ENCODE measurements at regions not wholly inside any gene's neighbourhood (a gene's known extent, or its start where the extent isn't known, plus 50 kb on each side); places are given as distances from the start of the nearest gene placed in this dataset.
"Not testable (repeated sequence)": the region's sequence is repeated elsewhere in the genome, so short reads cannot be mapped to it uniquely, and the experiment has no call there.

DNA sequence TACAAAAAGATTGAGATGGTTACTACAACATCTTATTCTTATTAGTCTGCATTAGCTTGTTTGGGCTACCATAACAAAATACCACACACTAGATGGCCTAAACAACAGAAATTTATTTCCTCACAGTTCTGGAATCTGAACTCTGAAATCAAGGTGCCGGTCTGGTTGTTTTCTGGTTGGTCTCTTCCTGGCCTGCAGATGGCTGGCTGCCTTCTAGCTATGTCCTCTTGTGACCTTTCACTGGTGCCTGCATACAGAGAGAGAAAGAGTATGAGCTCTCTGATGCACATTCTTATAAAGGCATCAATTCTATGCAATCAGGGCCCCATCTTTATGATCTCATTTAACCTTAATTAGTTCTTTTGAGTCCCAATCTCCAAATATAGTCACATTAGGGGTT, 696.5 kb downstream of the TDRD15 start:
- no peaks in the 10 kb centered on the region for H3K27me3 ChIP-seq (ENCODE audit: control insufficient read depth in 2 of 2, insufficient read depth in 2 of 2, low read length in 2 of 2)
- no peak overlapping the region for H3K4me3 ChIP-seq (ENCODE audit: low read length in 2 of 2)
- no peak overlapping the region for H3K27ac ChIP-seq (ENCODE audit: low read depth in 2 of 2, low read length in 2 of 2)
- no peaks in the 10 kb centered on the region for H3K4me1 ChIP-seq (ENCODE audit: control insufficient read depth in 2 of 2, insufficient read depth in 2 of 2, low read length in 2 of 2)
- H3K9me3 ChIP-seq (ENCODE audit: control insufficient read depth in 2 of 2, low read length in 2 of 2) = no peaks in the 10 kb centered on the region
- no peaks in the 10 kb centered on the region for H3K36me3 ChIP-seq (ENCODE audit: control insufficient read depth in 2 of 2, insufficient read depth in 2 of 2, low read length in 2 of 2)
- H3K9ac ChIP-seq (ENCODE audit: low read depth in 1 of 2, low read length in 2 of 2) = no peak overlapping the region

DNA sequence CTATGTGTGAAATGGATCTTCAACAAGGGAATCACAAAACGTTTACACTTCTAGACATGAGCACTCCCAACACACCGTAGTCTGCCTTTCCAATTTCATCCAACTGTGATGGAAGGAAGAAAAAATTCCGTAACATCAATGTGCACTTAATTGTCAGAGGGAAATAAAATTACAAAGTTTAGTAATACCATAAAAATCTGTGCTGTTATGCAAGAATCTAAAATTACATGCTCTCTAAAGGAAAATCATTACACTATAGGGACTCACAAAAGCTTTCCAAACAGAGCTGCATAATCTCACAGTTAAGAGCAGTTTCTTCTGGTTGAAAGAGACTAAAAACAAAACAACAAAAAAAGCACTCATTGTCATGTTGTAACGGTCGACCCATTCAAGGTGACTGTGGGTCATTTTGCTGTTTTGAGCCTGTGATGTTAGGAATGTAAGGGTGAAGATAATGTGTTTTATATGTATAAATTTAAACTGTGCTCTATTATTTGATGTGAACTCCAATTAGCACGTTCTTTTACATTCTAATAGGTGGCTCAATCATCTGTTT, 698.0 kb downstream of the TDRD15 start:
- no peak overlapping the region for H3K27ac ChIP-seq (ENCODE audit: low read depth in 2 of 2, low read length in 2 of 2)
- H3K4me1 ChIP-seq (ENCODE audit: control insufficient read depth in 2 of 2, insufficient read depth in 2 of 2, low read length in 2 of 2) = no peaks in the 10 kb centered on the region
- H3K9ac ChIP-seq (ENCODE audit: low read depth in 1 of 2, low read length in 2 of 2) = no peak overlapping the region
- no peaks in the 10 kb centered on the region for H3K36me3 ChIP-seq (ENCODE audit: control insufficient read depth in 2 of 2, insufficient read depth in 2 of 2, low read length in 2 of 2)
- H3K27me3 ChIP-seq (ENCODE audit: control insufficient read depth in 2 of 2, insufficient read depth in 2 of 2, low read length in 2 of 2) = no peaks in the 10 kb centered on the region
- no peak overlapping the region for H3K4me3 ChIP-seq (ENCODE audit: low read length in 2 of 2)
- no peaks in the 10 kb centered on the region for H3K9me3 ChIP-seq (ENCODE audit: control insufficient read depth in 2 of 2, low read length in 2 of 2)

DNA sequence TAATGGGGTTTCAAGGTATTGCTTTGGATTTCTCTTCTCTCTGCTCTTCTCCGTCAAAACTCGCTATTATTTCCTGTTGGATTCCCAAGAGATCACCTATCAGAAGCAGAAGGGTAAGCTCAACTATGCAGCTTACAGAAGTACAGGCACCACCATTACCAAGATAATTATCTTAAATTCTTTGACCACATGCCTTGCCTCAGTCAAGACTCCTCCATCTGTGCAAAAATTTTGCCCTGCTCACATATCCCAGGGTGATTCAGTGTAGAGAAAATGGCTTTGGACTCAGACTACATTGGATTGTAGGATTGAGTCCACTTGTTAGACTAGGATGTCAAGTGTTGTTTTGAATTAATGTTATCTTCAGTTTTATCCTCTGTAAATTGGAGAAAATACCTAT, 698.7 kb downstream of the TDRD15 start:
- Histone ChIP-seq H3K27ac (ENCODE audit: low read depth in 2 of 2, low read length in 2 of 2) (no peak overlapping the region), H3K27me3 (ENCODE audit: control insufficient read depth in 2 of 2, insufficient read depth in 2 of 2, low read length in 2 of 2) (no peaks in the 10 kb centered on the region), H3K9me3 (ENCODE audit: control insufficient read depth in 2 of 2, low read length in 2 of 2) (no peaks in the 10 kb centered on the region), H3K4me1 (ENCODE audit: control insufficient read depth in 2 of 2, insufficient read depth in 2 of 2, low read length in 2 of 2) (no peaks in the 10 kb centered on the region), H3K36me3 (ENCODE audit: control insufficient read depth in 2 of 2, insufficient read depth in 2 of 2, low read length in 2 of 2) (no peaks in the 10 kb centered on the region), H3K4me3 (ENCODE audit: low read length in 2 of 2) (no peak overlapping the region), H3K9ac (ENCODE audit: low read depth in 1 of 2, low read length in 2 of 2) (no peak overlapping the region)

DNA sequence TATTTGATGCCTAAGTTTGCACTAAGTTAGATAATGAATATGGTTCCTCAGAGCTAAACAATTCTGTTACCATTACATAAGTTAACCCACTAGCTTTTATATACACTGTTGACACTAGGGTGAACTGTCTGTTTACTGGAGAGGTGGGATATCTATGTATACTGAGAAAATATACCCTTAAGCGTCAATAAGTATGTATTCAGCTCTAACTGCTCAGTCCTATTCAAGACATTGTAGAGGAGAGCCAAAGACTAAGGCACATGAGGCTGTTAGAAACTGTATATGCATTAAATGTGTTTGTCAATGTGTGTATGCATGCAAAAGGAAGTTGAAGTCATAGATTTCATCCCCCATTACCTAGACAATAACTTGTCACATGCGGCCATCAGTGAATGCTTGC, 710.0 kb downstream of the TDRD15 start:
- no peak overlapping the region for H3K4me3 ChIP-seq (ENCODE audit: low read length in 2 of 2)
- no peaks in the 10 kb centered on the region for H3K27me3 ChIP-seq (ENCODE audit: control insufficient read depth in 2 of 2, insufficient read depth in 2 of 2, low read length in 2 of 2)
- H3K9ac ChIP-seq (ENCODE audit: low read depth in 1 of 2, low read length in 2 of 2) = no peak overlapping the region
- peaks cover 0 to 3% of the 10 kb centered on the region in 2 donors for H3K9me3 ChIP-seq (ENCODE audit: control insufficient read depth in 2 of 2, low read length in 2 of 2)
- H3K27ac ChIP-seq (ENCODE audit: low read depth in 2 of 2, low read length in 2 of 2) = no peak overlapping the region
- H3K36me3 ChIP-seq (ENCODE audit: control insufficient read depth in 2 of 2, insufficient read depth in 2 of 2, low read length in 2 of 2) = no peaks in the 10 kb centered on the region
- no peaks in the 10 kb centered on the region for H3K4me1 ChIP-seq (ENCODE audit: control insufficient read depth in 2 of 2, insufficient read depth in 2 of 2, low read length in 2 of 2)

DNA sequence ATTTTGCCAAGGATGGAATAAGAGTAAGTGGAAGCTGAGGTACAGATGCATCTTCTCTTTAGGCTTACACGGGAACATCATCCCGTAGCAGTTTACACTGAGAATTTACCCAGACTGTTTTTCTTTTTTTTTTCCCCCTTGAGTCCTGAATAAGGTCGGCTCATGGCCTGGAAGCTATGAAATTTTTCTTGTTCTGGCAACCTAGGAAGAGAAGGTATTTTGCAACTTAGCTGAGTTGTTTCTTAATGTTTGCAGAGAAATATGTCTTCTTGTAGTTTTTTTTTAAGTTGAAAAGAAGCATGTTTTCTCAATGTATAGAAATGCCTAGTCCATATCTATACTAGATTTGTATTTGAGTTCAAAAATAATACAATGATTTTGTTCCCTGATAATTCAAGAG, 712.5 kb downstream of the TDRD15 start:
- Histone ChIP-seq H3K27ac (ENCODE audit: low read depth in 2 of 2, low read length in 2 of 2) (no peak overlapping the region), H3K27me3 (ENCODE audit: control insufficient read depth in 2 of 2, insufficient read depth in 2 of 2, low read length in 2 of 2) (no peaks in the 10 kb centered on the region), H3K36me3 (ENCODE audit: control insufficient read depth in 2 of 2, insufficient read depth in 2 of 2, low read length in 2 of 2) (no peaks in the 10 kb centered on the region), H3K9me3 (ENCODE audit: control insufficient read depth in 2 of 2, low read length in 2 of 2) (peaks cover 0 to 3% of the 10 kb centered on the region in 2 donors), H3K9ac (ENCODE audit: low read depth in 1 of 2, low read length in 2 of 2) (no peak overlapping the region), H3K4me3 (ENCODE audit: low read length in 2 of 2) (no peak overlapping the region), H3K4me1 (ENCODE audit: control insufficient read depth in 2 of 2, insufficient read depth in 2 of 2, low read length in 2 of 2) (no peaks in the 10 kb centered on the region)

DNA sequence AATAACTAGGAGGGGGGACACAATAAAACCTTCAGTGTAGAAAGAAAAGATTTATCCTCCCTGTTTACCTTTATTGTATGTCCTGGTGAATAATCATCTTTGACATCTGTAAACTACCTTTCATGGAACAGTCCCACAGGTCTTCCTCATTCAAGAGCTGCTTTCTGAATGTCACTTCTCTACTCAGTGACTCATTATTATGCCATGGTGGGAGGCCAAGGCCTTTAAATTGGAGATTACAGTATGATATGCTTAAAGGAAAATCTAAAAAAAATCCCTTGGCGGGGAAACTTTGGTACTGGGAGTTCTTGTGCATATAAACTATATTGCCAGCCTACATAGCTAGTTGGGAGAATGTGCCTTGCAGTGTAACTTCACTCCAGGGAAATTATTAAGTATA, 713.0 kb downstream of the TDRD15 start:
- Histone ChIP-seq H3K4me1 (ENCODE audit: control insufficient read depth in 2 of 2, insufficient read depth in 2 of 2, low read length in 2 of 2) (no peaks in the 10 kb centered on the region), H3K27ac (ENCODE audit: low read depth in 2 of 2, low read length in 2 of 2) (no peak overlapping the region)

DNA sequence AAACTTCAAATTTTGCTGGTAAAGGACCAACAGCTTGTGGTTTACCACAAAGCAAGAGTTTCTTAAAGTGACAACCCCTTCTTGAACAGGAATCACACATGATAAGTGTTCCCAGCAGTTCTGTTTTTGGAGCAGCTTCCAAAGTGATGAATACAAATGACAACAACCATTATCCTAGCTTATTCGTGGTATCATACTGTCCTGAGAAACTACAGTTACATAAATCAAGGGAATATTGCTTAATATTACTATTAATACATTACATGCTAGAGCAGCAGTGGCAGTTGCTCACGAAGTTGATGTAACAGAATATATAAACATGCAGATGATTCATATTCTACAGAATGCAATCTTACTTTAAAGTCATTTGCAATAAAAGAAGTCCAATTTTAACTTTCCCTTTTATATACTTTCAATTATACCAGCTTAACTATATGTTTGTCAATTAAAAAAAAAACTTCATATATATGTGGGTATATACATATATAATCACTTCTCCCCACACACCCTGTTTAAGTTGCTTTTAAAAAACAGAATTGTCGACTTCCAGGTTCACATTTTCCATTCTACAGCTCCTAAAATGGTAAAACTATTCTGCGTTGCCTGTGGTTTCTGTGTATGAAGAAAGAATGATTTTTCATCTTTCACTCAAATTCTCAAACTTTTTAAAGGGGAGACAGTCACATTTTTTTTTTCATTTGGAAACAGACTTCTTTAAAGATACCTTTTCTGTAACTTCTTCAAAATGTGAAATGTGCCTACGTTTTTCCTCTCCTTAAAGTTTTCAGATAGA, 713.6 kb downstream of the TDRD15 start:
- H3K9me3 ChIP-seq (ENCODE audit: control insufficient read depth in 2 of 2, low read length in 2 of 2) = peaks cover 0 to 3% of the 10 kb centered on the region in 2 donors
- no peak overlapping the region for H3K27ac ChIP-seq (ENCODE audit: low read depth in 2 of 2, low read length in 2 of 2)
- H3K4me3 ChIP-seq (ENCODE audit: low read length in 2 of 2) = no peak overlapping the region

More for the DNA sequence above, 713.0 kb downstream of the TDRD15 start:
- H3K9me3 ChIP-seq (ENCODE audit: control insufficient read depth in 2 of 2, low read length in 2 of 2) = peaks cover 0 to 3% of the 10 kb centered on the region in 2 donors
- H3K4me3 ChIP-seq (ENCODE audit: low read length in 2 of 2) = no peak overlapping the region
- no peaks in the 10 kb centered on the region for H3K27me3 ChIP-seq (ENCODE audit: control insufficient read depth in 2 of 2, insufficient read depth in 2 of 2, low read length in 2 of 2)
- H3K9ac ChIP-seq (ENCODE audit: low read depth in 1 of 2, low read length in 2 of 2) = no peak overlapping the region
- H3K36me3 ChIP-seq (ENCODE audit: control insufficient read depth in 2 of 2, insufficient read depth in 2 of 2, low read length in 2 of 2) = no peaks in the 10 kb centered on the region

DNA sequence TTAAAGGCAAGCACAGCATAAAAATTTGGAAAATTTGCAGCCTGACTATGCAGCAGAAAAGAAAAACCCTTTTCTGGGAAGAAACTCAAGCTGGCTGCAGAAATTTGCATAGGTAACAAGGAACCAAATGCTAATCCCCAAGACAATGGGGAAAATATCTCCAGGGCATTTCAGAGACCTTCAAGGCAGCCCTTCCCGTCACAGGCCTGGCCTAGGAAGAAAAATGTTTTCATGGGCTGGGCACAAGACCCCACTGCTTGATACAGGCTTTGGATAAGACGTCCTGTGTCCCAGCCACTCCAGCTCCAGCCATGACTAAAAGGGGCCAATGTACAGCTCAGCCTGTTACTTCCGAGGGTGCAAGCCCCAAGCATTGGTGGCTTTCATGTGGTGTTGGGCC, 717.6 kb downstream of the TDRD15 start:
- H3K9me3 ChIP-seq (ENCODE audit: control insufficient read depth in 2 of 2, low read length in 2 of 2) = no peaks in the 10 kb centered on the region
- H3K27ac ChIP-seq (ENCODE audit: low read depth in 2 of 2, low read length in 2 of 2) = no peak overlapping the region
- no peaks in the 10 kb centered on the region for H3K36me3 ChIP-seq (ENCODE audit: control insufficient read depth in 2 of 2, insufficient read depth in 2 of 2, low read length in 2 of 2)
- no peaks in the 10 kb centered on the region for H3K27me3 ChIP-seq (ENCODE audit: control insufficient read depth in 2 of 2, insufficient read depth in 2 of 2, low read length in 2 of 2)
- no peaks in the 10 kb centered on the region for H3K4me1 ChIP-seq (ENCODE audit: control insufficient read depth in 2 of 2, insufficient read depth in 2 of 2, low read length in 2 of 2)
- no peak overlapping the region for H3K4me3 ChIP-seq (ENCODE audit: low read length in 2 of 2)
- H3K9ac ChIP-seq (ENCODE audit: low read depth in 1 of 2, low read length in 2 of 2) = no peak overlapping the region

More for the DNA sequence above, 713.6 kb downstream of the TDRD15 start:
- Histone ChIP-seq H3K9ac (ENCODE audit: low read depth in 1 of 2, low read length in 2 of 2) (no peak overlapping the region), H3K4me1 (ENCODE audit: control insufficient read depth in 2 of 2, insufficient read depth in 2 of 2, low read length in 2 of 2) (no peaks in the 10 kb centered on the region), H3K27me3 (ENCODE audit: control insufficient read depth in 2 of 2, insufficient read depth in 2 of 2, low read length in 2 of 2) (no peaks in the 10 kb centered on the region), H3K36me3 (ENCODE audit: control insufficient read depth in 2 of 2, insufficient read depth in 2 of 2, low read length in 2 of 2) (no peaks in the 10 kb centered on the region)

DNA sequence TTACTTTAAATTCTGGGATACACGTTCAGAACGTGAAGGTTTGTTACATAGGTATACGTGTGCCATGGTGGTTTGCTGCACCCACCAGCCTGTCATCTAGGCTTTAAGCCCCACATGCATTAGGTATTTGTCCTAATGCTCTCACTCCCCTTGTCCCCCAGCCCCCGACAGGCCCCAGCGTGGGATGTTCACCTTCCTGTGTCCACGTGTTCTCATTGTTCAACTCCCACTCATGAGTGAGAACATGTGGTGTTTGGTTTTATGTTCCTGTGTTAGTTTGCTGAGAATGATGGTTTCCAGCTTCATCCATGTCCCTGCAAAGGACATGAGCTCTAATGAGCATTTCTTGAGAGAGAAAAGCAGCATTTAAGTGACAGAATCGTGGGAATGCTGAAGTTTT, 726.6 kb downstream of the TDRD15 start:
- H3K9ac ChIP-seq (ENCODE audit: low read depth in 1 of 2, low read length in 2 of 2); H3K36me3 ChIP-seq (ENCODE audit: control insufficient read depth in 2 of 2, insufficient read depth in 2 of 2, low read length in 2 of 2); H3K27ac ChIP-seq (ENCODE audit: low read depth in 2 of 2, low read length in 2 of 2); H3K4me1 ChIP-seq (ENCODE audit: control insufficient read depth in 2 of 2, insufficient read depth in 2 of 2, low read length in 2 of 2); H3K9me3 ChIP-seq (ENCODE audit: control insufficient read depth in 2 of 2, low read length in 2 of 2); H3K4me3 ChIP-seq (ENCODE audit: low read length in 2 of 2); H3K27me3 ChIP-seq (ENCODE audit: control insufficient read depth in 2 of 2, insufficient read depth in 2 of 2, low read length in 2 of 2): not testable (repeated sequence)

DNA sequence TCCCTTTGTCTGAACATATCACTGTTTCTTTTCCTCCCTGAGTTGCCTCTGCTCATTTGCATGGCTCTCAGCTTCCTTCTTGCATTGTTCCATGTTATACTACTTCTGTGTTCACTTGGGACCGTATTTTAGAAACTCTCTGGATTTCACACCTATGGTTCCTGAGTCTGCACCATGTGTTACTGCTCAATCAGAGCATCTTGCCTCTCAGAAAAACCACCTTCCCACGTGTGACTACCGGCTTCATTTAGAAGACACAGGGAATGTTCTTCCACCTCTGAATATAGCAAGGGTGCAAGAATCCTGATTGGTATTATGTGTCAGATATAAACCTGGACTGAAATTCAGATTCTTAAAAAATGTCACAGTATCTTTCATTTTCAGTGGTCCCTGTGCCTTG, 731.2 kb downstream of the TDRD15 start:
- Histone ChIP-seq H3K4me1 (ENCODE audit: control insufficient read depth in 2 of 2, insufficient read depth in 2 of 2, low read length in 2 of 2) (no peaks in the 10 kb centered on the region), H3K27ac (ENCODE audit: low read depth in 2 of 2, low read length in 2 of 2) (no peak overlapping the region), H3K9ac (ENCODE audit: low read depth in 1 of 2, low read length in 2 of 2) (no peak overlapping the region), H3K27me3 (ENCODE audit: control insufficient read depth in 2 of 2, insufficient read depth in 2 of 2, low read length in 2 of 2) (no peaks in the 10 kb centered on the region), H3K9me3 (ENCODE audit: control insufficient read depth in 2 of 2, low read length in 2 of 2) (peaks cover 2 to 3% of the 10 kb centered on the region in 2 donors), H3K4me3 (ENCODE audit: low read length in 2 of 2) (no peak overlapping the region), H3K36me3 (ENCODE audit: control insufficient read depth in 2 of 2, insufficient read depth in 2 of 2, low read length in 2 of 2) (no peaks in the 10 kb centered on the region)

Data from mucosa of rectum (tissue), 2 donors.